Ammon's horn (tissue), 1 donor: ENCODE measurements at regions not wholly inside any gene's neighbourhood (a gene's known extent, or its start where the extent isn't known, plus 50 kb on each side); places are given as distances from the start of the nearest gene placed in this dataset.

Source experiments
- DNase-seq: peaks from one replicate; pipeline ENCODE4 v3.0.0-alpha.2; 2016; ENCODE audit warnings: low spot score

- no peak for DNase-seq
Measured at GRCh38 chr5:6806668-6807067, 93.4 kb downstream of the TENT4A start.

- DNase-seq = no peak
Measured at GRCh38 chr5:6808462-6808861, 95.2 kb downstream of the TENT4A start.

GRCh38 chr5:6810641-6811405 lies 97.6 kb downstream of the TENT4A start:
- no peak for DNase-seq

GRCh38 chr5:6812091-6812490 lies 98.9 kb downstream of the TENT4A start:
- no peak for DNase-seq

GRCh38 chr5:6812800-6813731 lies 99.8 kb downstream of the TENT4A start:
- peak; percentile 24 for DNase-seq

GRCh38 chr5:6814816-6815215 lies 101.6 kb downstream of the TENT4A start:
- no peak for DNase-seq

GRCh38 chr5:6818594-6819511 lies 105.6 kb downstream of the TENT4A start:
- no peak for DNase-seq

GRCh38 chr5:6819521-6819920 lies 106.3 kb downstream of the TENT4A start:
- DNase-seq = peak; percentile 35

- DNase-seq = peak; percentile 33
Measured at GRCh38 chr5:6820851-6821479, 107.7 kb downstream of the TENT4A start.

- DNase-seq = no peak
Measured at GRCh38 chr5:6822068-6822467, 108.8 kb downstream of the TENT4A start.

- no peak for DNase-seq
Measured at GRCh38 chr5:6822556-6823343, 109.5 kb downstream of the TENT4A start.

- no peak for DNase-seq
Measured at GRCh38 chr5:6823996-6824395, 110.8 kb downstream of the TENT4A start.

GRCh38 chr5:6825678-6826244 lies 112.5 kb downstream of the TENT4A start:
- no peak for DNase-seq

GRCh38 chr5:6826756-6827155 lies 113.5 kb downstream of the TENT4A start:
- DNase-seq = no peak

- no peak for DNase-seq
Measured at GRCh38 chr5:6827526-6828219, 114.4 kb downstream of the TENT4A start.

GRCh38 chr5:6829150-6829784 lies 116.0 kb downstream of the TENT4A start:
- peak; percentile 25 for DNase-seq

- DNase-seq = no peak
Measured at GRCh38 chr5:6830643-6831239, 117.5 kb downstream of the TENT4A start.
